ENCODE measurements at regions not wholly inside any gene's neighbourhood (a gene's known extent, or its start where the extent isn't known, plus 50 kb on each side); places are given as distances from the start of the nearest gene placed in this dataset.
"Not testable (repeated sequence)": the region's sequence is repeated elsewhere in the genome, so short reads cannot be mapped to it uniquely, and the experiment has no call there.

GRCh38 chr3:74269689-74270088 is 344.8 kb downstream of the CNTN3 start:
- DNase-seq = no peak

- no peak for DNase-seq
Observed at GRCh38 chr3:74268753-74269152, 345.7 kb downstream of the CNTN3 start.

GRCh38 chr3:74267588-74268184 is 346.8 kb downstream of the CNTN3 start:
- peak; percentile 0 for DNase-seq

- no peak for DNase-seq
Observed at GRCh38 chr3:74267131-74267530, 347.3 kb downstream of the CNTN3 start.

- DNase-seq = no peak
Observed at GRCh38 chr3:74265069-74265468, 349.4 kb downstream of the CNTN3 start.

- DNase-seq = no peak
Observed at GRCh38 chr3:74263031-74263430, 351.4 kb downstream of the CNTN3 start.

- DNase-seq = no peak
Observed at GRCh38 chr3:74233091-74233490, 381.4 kb downstream of the CNTN3 start.

- DNase-seq = no peak
Observed at GRCh38 chr3:74217467-74217866, 397.0 kb downstream of the CNTN3 start.

GRCh38 chr3:74214286-74214685 is 400.2 kb downstream of the CNTN3 start:
- DNase-seq = no peak

GRCh38 chr3:74210739-74211138 is 403.7 kb downstream of the CNTN3 start:
- no peak for DNase-seq

- no peak for DNase-seq
Observed at GRCh38 chr3:74200952-74201351, 413.5 kb downstream of the CNTN3 start.

- not testable (repeated sequence) for DNase-seq
Observed at GRCh38 chr3:74178664-74179063, 435.8 kb downstream of the CNTN3 start.

GRCh38 chr3:74173090-74173489 is 441.4 kb downstream of the CNTN3 start:
- DNase-seq = no peak

- no peak for DNase-seq
Observed at GRCh38 chr3:74167926-74168325, 446.5 kb downstream of the CNTN3 start.

- no peak for DNase-seq
Observed at GRCh38 chr3:74165211-74165610, 449.2 kb downstream of the CNTN3 start.

- no peak for DNase-seq
Observed at GRCh38 chr3:74149466-74149865, 465.0 kb downstream of the CNTN3 start.

GRCh38 chr3:74145277-74145676 is 469.2 kb downstream of the CNTN3 start:
- no peak for DNase-seq

- no peak for DNase-seq
Observed at GRCh38 chr3:74139648-74140047, 474.8 kb downstream of the CNTN3 start.

GRCh38 chr3:74137790-74138189 is 476.7 kb downstream of the CNTN3 start:
- DNase-seq = no peak

GRCh38 chr3:74135808-74136207 is 478.7 kb downstream of the CNTN3 start:
- DNase-seq = no peak

GRCh38 chr3:74134831-74135230 is 479.6 kb downstream of the CNTN3 start:
- no peak for DNase-seq

GRCh38 chr3:74131546-74132328 is 482.7 kb downstream of the CNTN3 start:
- not testable (repeated sequence) for DNase-seq

- DNase-seq = no peak
Observed at GRCh38 chr3:74129611-74130010, 484.8 kb downstream of the CNTN3 start.

- DNase-seq = no peak
Observed at GRCh38 chr3:74129056-74129455, 485.4 kb downstream of the CNTN3 start.

- no peak for DNase-seq
Observed at GRCh38 chr3:74127256-74127655, 487.2 kb downstream of the CNTN3 start.

Measured in NCI-H2029 treated with DMSO at 0.1 percent for 48 hours (cell line).